ENCODE measurements at regions not wholly inside any gene's neighbourhood (a gene's known extent, or its start where the extent isn't known, plus 50 kb on each side); places are given as distances from the start of the nearest gene placed in this dataset.

GRCh38 chr18:61687317-61687716, 205.5 kb downstream of the RNF152 start:
- TF ChIP-seq JUND (IDR thresholded peaks at IDR 0.05) = no peak
- no peak for TF ChIP-seq RAD21 (IDR thresholded peaks at IDR 0.05)
- TF ChIP-seq SP1 (IDR thresholded peaks at IDR 0.05) = no peak
- no peak for TF ChIP-seq CTCF (IDR thresholded peaks at IDR 0.05; ENCODE audit: low read depth, low read length, missing input control)
- no peak for TF ChIP-seq ZBTB33 (IDR thresholded peaks at IDR 0.05)

Data from liver (tissue), 3 donors.